WI38 (cell line): ENCODE measurements at regions not wholly inside any gene's neighbourhood (a gene's known extent, or its start where the extent isn't known, plus 50 kb on each side); places are given as distances from the start of the nearest gene placed in this dataset.
"Not testable (repeated sequence)": the region's sequence is repeated elsewhere in the genome, so short reads cannot be mapped to it uniquely, and the experiment has no call there.

Experiments used
- H3K4me3 ChIP-seq: 2 replicates; pipeline ENCODE4 v1.5.1; 2011; ENCODE audit warnings: low read depth, mild to moderate bottlenecking, control low read depth, low read length
- TF ChIP-seq, protein P1 (sequence below): IDR thresholded peaks from 2 replicates; pipeline ENCODE4 v1.5.1; 2012; ENCODE audit warnings: low read depth, mild to moderate bottlenecking, control low read depth, low read length

GRCh38 chr14:87745507-87746118 lies 247.4 kb downstream of the GALC start:
- no peak overlapping the region for H3K4me3 ChIP-seq
- TF ChIP-seq, protein P1, sequence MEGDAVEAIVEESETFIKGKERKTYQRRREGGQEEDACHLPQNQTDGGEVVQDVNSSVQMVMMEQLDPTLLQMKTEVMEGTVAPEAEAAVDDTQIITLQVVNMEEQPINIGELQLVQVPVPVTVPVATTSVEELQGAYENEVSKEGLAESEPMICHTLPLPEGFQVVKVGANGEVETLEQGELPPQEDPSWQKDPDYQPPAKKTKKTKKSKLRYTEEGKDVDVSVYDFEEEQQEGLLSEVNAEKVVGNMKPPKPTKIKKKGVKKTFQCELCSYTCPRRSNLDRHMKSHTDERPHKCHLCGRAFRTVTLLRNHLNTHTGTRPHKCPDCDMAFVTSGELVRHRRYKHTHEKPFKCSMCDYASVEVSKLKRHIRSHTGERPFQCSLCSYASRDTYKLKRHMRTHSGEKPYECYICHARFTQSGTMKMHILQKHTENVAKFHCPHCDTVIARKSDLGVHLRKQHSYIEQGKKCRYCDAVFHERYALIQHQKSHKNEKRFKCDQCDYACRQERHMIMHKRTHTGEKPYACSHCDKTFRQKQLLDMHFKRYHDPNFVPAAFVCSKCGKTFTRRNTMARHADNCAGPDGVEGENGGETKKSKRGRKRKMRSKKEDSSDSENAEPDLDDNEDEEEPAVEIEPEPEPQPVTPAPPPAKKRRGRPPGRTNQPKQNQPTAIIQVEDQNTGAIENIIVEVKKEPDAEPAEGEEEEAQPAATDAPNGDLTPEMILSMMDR = 0 out of 2 replicates have a peak, but pooled peaks have one; percentile 18

GRCh38 chr14:87734577-87735360 lies 258.2 kb downstream of the GALC start:
- H3K4me3 ChIP-seq = not testable (repeated sequence)

GRCh38 chr14:87733115-87733514 lies 259.9 kb downstream of the GALC start:
- not testable (repeated sequence) for H3K4me3 ChIP-seq

GRCh38 chr14:87732562-87732961 lies 260.4 kb downstream of the GALC start:
- H3K4me3 ChIP-seq = no peak overlapping the region
- TF ChIP-seq, protein P1 = no peak

DNA sequence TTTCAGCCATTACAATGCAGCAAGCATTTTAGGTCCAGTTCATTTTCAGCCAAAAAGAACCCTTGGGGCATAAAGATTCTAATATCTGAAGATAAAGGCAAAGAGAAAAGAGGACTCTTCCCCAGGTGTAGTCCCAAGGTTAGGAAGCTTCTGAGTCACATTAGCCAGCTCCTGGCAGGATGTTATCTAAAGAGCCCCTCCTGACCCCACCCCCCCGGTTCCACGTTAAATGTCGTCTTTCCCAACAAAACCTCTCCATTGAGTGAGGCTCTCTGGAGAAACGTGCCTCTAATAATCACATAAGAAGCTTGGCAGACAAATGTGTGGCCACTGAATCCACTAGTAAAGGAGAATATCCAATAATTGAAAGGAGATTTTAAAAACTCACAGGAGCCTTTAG lies 267.7 kb downstream of the GALC start:
- H3K4me3 ChIP-seq = no peak overlapping the region
- TF ChIP-seq, protein P1 = no peak

DNA sequence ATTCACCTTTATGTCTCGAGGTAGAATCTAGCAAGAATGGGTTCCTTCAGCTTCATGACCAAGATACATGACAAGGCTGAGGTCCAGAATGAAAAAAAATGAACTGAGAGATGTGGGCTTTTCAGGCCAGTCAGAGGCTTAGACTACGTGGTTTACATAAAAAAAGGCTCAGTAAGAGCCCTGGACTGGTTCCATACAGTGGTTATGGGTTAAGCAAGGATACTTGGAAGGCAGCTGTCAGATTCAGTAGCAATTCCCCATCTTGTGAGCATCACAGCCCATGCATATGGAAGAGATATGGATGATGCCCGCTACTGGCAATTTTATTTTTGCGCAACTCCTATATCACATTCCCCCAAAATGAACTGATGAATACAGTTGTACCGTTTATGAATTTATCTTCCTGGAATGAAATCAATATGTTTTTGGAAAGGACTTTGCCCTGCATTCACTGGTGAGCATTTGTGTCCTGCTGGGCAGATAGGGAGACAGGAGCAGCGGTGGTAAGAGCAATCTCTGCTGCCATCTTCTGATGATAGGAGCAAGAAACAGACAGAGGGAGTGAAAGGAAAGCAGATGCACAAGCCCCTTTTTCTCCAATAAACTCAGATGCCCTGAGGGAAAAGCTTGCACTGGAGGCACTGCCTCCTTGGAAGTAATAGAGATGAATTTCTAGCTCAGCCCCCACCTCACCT lies 280.4 kb downstream of the GALC start:
- TF ChIP-seq, protein P1 = no peak
- H3K4me3 ChIP-seq = no peak overlapping the region

DNA sequence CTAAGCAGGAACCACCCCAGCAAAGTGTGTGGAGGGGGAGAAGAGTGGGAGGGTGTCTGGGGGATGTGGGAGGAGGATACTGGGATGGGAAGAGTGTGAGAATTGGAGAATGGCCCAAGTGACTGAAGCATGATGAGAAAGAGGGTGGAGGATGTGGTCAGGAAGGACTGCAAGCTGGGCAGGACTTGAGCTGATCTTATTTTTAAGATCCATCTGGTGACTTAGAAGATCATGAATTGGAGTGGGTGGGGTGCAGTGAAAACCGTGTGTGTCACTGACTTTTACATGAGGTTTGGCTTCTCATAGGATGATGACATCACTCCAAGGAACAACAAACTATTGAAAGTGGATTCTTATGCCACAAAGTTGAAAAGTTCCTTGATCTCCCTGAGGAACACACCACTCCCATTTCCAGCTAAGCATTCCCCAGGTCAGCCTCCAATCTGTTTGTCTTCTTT lies 287.5 kb downstream of the GALC start:
- H3K4me3 ChIP-seq = no peak overlapping the region
- TF ChIP-seq, protein P1 = no peak

GRCh38 chr14:87698481-87698880 lies 294.5 kb downstream of the GALC start:
- H3K4me3 ChIP-seq = no peak overlapping the region
- TF ChIP-seq, protein P1 = no peak
